ENCODE measurements at regions not wholly inside any gene's neighbourhood (a gene's known extent, or its start where the extent isn't known, plus 50 kb on each side); places are given as distances from the start of the nearest gene placed in this dataset.

GRCh38 chr12:66859751-66860440 lies 181.0 kb upstream of the GRIP1 start:
- TF ChIP-seq ZBTB8A (tag by site-specific recombination; IDR thresholded peaks at IDR 0.05) (no peak), YY1 (tag by site-specific recombination; IDR thresholded peaks at IDR 0.05) (no peak), TCF7L2 (IDR thresholded peaks at IDR 0.05; ENCODE audit: borderline replicate concordance, low read depth, low read length) (no peak), ZFHX2 (tag by site-specific recombination; conservative IDR thresholded peaks at IDR 0.05) (no peak), ZNF155 (tag by site-specific recombination; IDR thresholded peaks at IDR 0.05) (no peak), PRDM10 (tag by site-specific recombination; IDR thresholded peaks at IDR 0.05) (no peak), PBX3 (CRISPR knock-in tag; IDR thresholded peaks at IDR 0.05) (no peak), CTCF (tag by site-specific recombination; IDR thresholded peaks at IDR 0.05) (no peak), HOXC10 (CRISPR knock-in tag; IDR thresholded peaks at IDR 0.05) (no peak), ZNF121 (tag by site-specific recombination; IDR thresholded peaks at IDR 0.05) (no peak), ZNF214 (tag by site-specific recombination; IDR thresholded peaks at IDR 0.05; ENCODE audit: borderline replicate concordance) (no peak)
